Panc1 (cell line): ENCODE measurements at regions not wholly inside any gene's neighbourhood (a gene's known extent, or its start where the extent isn't known, plus 50 kb on each side); places are given as distances from the start of the nearest gene placed in this dataset.

ENCODE experiments used
- ATAC-seq: fragments of 200-7000 bp; cut with Tn5 transposase; 2 replicates; pipeline ENCODE4 v1.9.1; 2020; ENCODE audit warnings: mild to moderate bottlenecking, moderate library complexity
- BruUV-seq: library from RNA; stranded (reverse); fragments of 400-500 nt; replicated peaks from 2 replicates; lab custom pipeline; 2021; lab: Mats Ljungman, UMichigan
- CTCF ChIA-PET: fragments of 300-600 bp; sonication (Branson Sonifier 250); formaldehyde crosslinking; loops from one replicate; lab custom pipeline; 2022; ENCODE audit warnings: antibody characterized with exemption; lab: Charles Lee
- POLR2A ChIA-PET: fragments of 300-600 bp; sonication (Branson Sonifier 250); formaldehyde crosslinking; loops from one replicate; lab custom pipeline; 2022; ENCODE audit warnings: antibody characterized with exemption; lab: Charles Lee
- DNase-seq: peaks from one replicate; pipeline ENCODE4 v3.0.0-alpha.2; 2010; ENCODE audit warnings: low read depth, low spot score
- H3K27ac ChIP-seq: 2 replicates; pipeline ENCODE4 v1.5.1; 2011; ENCODE audit warnings: mild to moderate bottlenecking, low read length, inconsistent platforms
- H3K27me3 ChIP-seq: fragments of 200-500 bp; sonication (Bioruptor generic); 2 replicates; pipeline ENCODE4 v1.6.0; 2014; ENCODE audit warnings: low read length, inconsistent platforms; ENCODE audit not compliant: control insufficient read depth, insufficient read depth
- H3K36me3 ChIP-seq: fragments of 200-500 bp; sonication (Bioruptor generic); 2 replicates; pipeline ENCODE4 v1.5.1; 2014; ENCODE audit warnings: inconsistent platforms, mild to moderate bottlenecking, low read length, moderate library complexity; ENCODE audit not compliant: control insufficient read depth, insufficient read depth
- H3K4me1 ChIP-seq: 2 replicates; pipeline ENCODE4 v1.5.1; 2011; ENCODE audit warnings: inconsistent platforms, mild to moderate bottlenecking, low read length, moderate library complexity; ENCODE audit not compliant: control insufficient read depth, insufficient read depth
- H3K4me3 ChIP-seq, 2 experiments: 2 replicates each; pipeline ENCODE4 v1.5.1; 2011 to 2012; ENCODE audit warnings: low read depth in 2 of 2, low read length in 2 of 2, mild to moderate bottlenecking in 2 of 2, inconsistent platforms in 1 of 2, moderate library complexity in 1 of 2
- H3K9me3 ChIP-seq: fragments of 200-500 bp; sonication (Bioruptor generic); 2 replicates; pipeline ENCODE4 v1.5.1; 2014; ENCODE audit warnings: low read depth, mild to moderate bottlenecking, inconsistent platforms, low read length, moderate library complexity; ENCODE audit not compliant: control insufficient read depth, insufficient read depth
- POLR2AphosphoS5 ChIP-seq: IDR thresholded peaks from 2 replicates; pipeline ENCODE4 v1.6.1; 2012; ENCODE audit warnings: mild to moderate bottlenecking, low read depth, low read length, moderate library complexity
- SIN3A ChIP-seq: IDR thresholded peaks from 2 replicates; pipeline ENCODE4 v1.6.1; 2012; ENCODE audit warnings: low read depth, mild to moderate bottlenecking, low read length, moderate library complexity, borderline replicate concordance; ENCODE audit not compliant: insufficient read depth
- TCF7L2 ChIP-seq: IDR thresholded peaks from 2 replicates; pipeline ENCODE4 v1.6.1; 2011; ENCODE audit warnings: mild to moderate bottlenecking, low read depth, low read length, inconsistent platforms
- in situ Hi-C: cut with HindIII; loops from 2 replicates; pipeline ENCODE4 v1.10.0; 2016; ENCODE audit warnings: low sequenced_read_pairs, low pct_unique_long_range_greater_than_20kb
- intact Hi-C: fragments of 100-400 bp; cut with micrococcal nuclease; formaldehyde crosslinking; loops from one replicate; pipeline ENCODE4 v1.10.0; 2022; ENCODE audit not compliant: unreplicated experiment
- TF ChIP-seq, protein P1 (sequence below), 2 experiments: IDR thresholded peaks; 2 replicates each; pipeline ENCODE4 v1.6.1; 2011 to 2012; ENCODE audit warnings: low read depth in 2 of 2, control low read depth in 1 of 2, low read length in 1 of 2, mild to moderate bottlenecking in 1 of 2, moderate library complexity in 1 of 2; ENCODE audit not compliant: insufficient read depth in 1 of 2
- TF ChIP-seq, protein P2 (sequence below): fragments of 450-650 bp; IDR thresholded peaks from 2 replicates; pipeline ENCODE4 v1.5.1; 2017; ENCODE audit warnings: mild to moderate bottlenecking

DNA sequence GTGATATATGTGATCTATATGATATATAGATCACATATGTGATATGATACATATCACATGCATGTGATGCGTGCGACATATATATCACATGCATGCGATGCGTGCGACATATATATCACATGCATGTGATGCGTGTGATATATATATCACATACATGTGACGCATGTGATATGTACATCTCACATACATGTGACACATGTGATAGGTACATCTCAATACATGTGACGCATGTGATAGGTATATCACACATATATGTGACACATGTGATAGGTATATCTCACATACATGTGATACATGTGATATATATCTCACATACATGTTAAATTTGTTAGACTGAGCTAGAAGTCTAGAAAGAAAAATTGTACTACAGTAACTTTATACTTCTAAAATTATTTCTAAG, 1095.9 kb downstream of the EFNA5 start:
- TF ChIP-seq TCF7L2 (no peak), POLR2AphosphoS5 (no peak)
- TF ChIP-seq, protein P1, sequence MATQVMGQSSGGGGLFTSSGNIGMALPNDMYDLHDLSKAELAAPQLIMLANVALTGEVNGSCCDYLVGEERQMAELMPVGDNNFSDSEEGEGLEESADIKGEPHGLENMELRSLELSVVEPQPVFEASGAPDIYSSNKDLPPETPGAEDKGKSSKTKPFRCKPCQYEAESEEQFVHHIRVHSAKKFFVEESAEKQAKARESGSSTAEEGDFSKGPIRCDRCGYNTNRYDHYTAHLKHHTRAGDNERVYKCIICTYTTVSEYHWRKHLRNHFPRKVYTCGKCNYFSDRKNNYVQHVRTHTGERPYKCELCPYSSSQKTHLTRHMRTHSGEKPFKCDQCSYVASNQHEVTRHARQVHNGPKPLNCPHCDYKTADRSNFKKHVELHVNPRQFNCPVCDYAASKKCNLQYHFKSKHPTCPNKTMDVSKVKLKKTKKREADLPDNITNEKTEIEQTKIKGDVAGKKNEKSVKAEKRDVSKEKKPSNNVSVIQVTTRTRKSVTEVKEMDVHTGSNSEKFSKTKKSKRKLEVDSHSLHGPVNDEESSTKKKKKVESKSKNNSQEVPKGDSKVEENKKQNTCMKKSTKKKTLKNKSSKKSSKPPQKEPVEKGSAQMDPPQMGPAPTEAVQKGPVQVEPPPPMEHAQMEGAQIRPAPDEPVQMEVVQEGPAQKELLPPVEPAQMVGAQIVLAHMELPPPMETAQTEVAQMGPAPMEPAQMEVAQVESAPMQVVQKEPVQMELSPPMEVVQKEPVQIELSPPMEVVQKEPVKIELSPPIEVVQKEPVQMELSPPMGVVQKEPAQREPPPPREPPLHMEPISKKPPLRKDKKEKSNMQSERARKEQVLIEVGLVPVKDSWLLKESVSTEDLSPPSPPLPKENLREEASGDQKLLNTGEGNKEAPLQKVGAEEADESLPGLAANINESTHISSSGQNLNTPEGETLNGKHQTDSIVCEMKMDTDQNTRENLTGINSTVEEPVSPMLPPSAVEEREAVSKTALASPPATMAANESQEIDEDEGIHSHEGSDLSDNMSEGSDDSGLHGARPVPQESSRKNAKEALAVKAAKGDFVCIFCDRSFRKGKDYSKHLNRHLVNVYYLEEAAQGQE (IDR thresholded peaks at IDR 0.05; ENCODE audit: insufficient read depth in 1 of 2, low read depth in 2 of 2, low read length in 1 of 2), result no peak

DNA sequence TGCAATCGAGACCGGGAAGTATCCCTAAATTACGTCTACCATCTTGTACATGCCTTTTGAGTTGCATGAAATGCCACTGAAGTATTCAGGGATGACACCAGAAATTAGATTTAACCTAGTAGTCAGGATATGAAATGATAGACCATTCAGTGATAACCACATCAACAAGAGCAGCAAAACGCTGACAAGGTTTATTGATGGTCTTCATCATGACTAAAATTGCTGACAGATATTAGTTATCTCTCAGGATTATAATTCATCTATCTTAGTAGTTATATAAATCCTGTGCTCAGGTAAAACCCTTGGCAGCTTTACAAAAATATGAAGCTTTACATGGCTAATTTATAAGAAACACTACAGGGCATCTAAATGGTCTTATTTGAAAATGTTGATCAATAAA, 1104.7 kb downstream of the EFNA5 start:
- Histone ChIP-seq H3K27me3 (no peaks in the 10 kb centered on the region), H3K9me3 (no peaks in the 10 kb centered on the region), H3K4me3 (no peak overlapping the region), H3K4me1 (no peaks in the 10 kb centered on the region), H3K36me3 (no peaks in the 10 kb centered on the region), H3K27ac (no peak overlapping the region)
- TF ChIP-seq SIN3A, result no peak
- no peak for TF ChIP-seq TCF7L2
- ATAC-seq, result no peak
- BruUV-seq, result no TSS peak
- in situ Hi-C loops (no loop called here), intact Hi-C loops (no loop called here)
- ChIA-PET POLR2A (no interaction called here), CTCF (no interaction called here)
- DNase-seq, result no peak

More for the DNA sequence above, 1095.9 kb downstream of the EFNA5 start:
- DNase-seq, result no peak
- ChIA-PET CTCF (no interaction called here), POLR2A (no interaction called here)
- in situ Hi-C loops, result no loop called here
- ATAC-seq, result no peak
- H3K4me1 ChIP-seq, result no peaks in the 10 kb centered on the region
- H3K27me3 ChIP-seq, result no peaks in the 10 kb centered on the region
- no peak overlapping the region for H3K27ac ChIP-seq
- H3K4me3 ChIP-seq, result no peak overlapping the region
- no peaks in the 10 kb centered on the region for H3K36me3 ChIP-seq
- no TSS peak for BruUV-seq
- no peaks in the 10 kb centered on the region for H3K9me3 ChIP-seq
- intact Hi-C loops, result no loop called here

DNA sequence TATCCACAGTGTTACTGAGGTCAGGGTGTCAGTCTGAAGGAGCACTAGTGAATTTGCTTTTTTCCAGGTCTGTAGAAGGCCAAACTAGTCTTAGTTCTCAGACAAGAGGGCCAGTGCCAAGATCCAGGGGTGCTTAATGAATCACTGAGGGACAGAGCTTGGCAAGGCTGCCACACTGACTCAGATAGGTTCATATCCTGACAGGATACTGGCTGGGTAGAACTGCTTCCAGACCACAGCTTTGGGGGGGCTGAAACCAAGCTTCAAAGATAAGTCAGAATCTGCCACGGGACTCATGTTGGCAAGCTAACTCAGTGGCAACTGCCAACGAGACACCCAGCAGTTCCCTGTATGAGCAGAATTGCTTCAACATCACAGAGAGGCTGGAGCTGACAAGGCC, 1125.4 kb downstream of the EFNA5 start:
- CTCF ChIA-PET, result no interaction called here
- no peak for ATAC-seq

More for the DNA sequence above, 1125.4 kb downstream of the EFNA5 start:
- BruUV-seq, result no TSS peak
- in situ Hi-C loops (no loop called here), intact Hi-C loops (no loop called here)
- TF ChIP-seq TCF7L2 (no peak), POLR2AphosphoS5 (no peak), SIN3A (no peak)
- TF ChIP-seq, protein P1 (IDR thresholded peaks at IDR 0.05; ENCODE audit: insufficient read depth in 1 of 2, low read depth in 2 of 2, low read length in 1 of 2), result no peak
- TF ChIP-seq, protein P2, sequence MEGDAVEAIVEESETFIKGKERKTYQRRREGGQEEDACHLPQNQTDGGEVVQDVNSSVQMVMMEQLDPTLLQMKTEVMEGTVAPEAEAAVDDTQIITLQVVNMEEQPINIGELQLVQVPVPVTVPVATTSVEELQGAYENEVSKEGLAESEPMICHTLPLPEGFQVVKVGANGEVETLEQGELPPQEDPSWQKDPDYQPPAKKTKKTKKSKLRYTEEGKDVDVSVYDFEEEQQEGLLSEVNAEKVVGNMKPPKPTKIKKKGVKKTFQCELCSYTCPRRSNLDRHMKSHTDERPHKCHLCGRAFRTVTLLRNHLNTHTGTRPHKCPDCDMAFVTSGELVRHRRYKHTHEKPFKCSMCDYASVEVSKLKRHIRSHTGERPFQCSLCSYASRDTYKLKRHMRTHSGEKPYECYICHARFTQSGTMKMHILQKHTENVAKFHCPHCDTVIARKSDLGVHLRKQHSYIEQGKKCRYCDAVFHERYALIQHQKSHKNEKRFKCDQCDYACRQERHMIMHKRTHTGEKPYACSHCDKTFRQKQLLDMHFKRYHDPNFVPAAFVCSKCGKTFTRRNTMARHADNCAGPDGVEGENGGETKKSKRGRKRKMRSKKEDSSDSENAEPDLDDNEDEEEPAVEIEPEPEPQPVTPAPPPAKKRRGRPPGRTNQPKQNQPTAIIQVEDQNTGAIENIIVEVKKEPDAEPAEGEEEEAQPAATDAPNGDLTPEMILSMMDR, result no peak
- Histone ChIP-seq H3K36me3 (no peaks in the 10 kb centered on the region), H3K27ac (no peak overlapping the region), H3K4me1 (no peaks in the 10 kb centered on the region), H3K27me3 (no peaks in the 10 kb centered on the region), H3K4me3 (no peak overlapping the region), H3K9me3 (peaks cover 39% of the 10 kb centered on the region; the same call in 1 of the 2 replicates)
- no peak for DNase-seq
- POLR2A ChIA-PET, result no interaction called here
